Testis (tissue), 2 donors: ENCODE measurements at regions not wholly inside any gene's neighbourhood (a gene's known extent, or its start where the extent isn't known, plus 50 kb on each side); places are given as distances from the start of the nearest gene placed in this dataset.

ENCODE experiments used
- CTCF ChIP-seq, 3 experiments: fragments of 450-650 bp in 2 of 3; fragments of 200-600 bp in 1 of 3; sonication (generic) in 1 of 3; IDR thresholded peaks; one replicate each; pipeline ENCODE4 v1.5.1; 2016 to 2019; ENCODE audit warnings: antibody characterized with exemption in 3 of 3, mild to moderate bottlenecking in 2 of 3, moderate library complexity in 1 of 3
- POLR2A ChIP-seq: fragments of 450-650 bp; IDR thresholded peaks from one replicate; pipeline ENCODE4 v1.6.1; 2017; ENCODE audit warnings: antibody characterized with exemption, mild to moderate bottlenecking, moderate library complexity

- TF ChIP-seq CTCF (IDR thresholded peaks at IDR 0.05) (no peak), POLR2A (no peak)
Measured at GRCh38 chr1:58152697-58153096, 393.8 kb downstream of the OMA1 start.
